ENCODE measurements at regions not wholly inside any gene's neighbourhood (a gene's known extent, or its start where the extent isn't known, plus 50 kb on each side); places are given as distances from the start of the nearest gene placed in this dataset.

DNA sequence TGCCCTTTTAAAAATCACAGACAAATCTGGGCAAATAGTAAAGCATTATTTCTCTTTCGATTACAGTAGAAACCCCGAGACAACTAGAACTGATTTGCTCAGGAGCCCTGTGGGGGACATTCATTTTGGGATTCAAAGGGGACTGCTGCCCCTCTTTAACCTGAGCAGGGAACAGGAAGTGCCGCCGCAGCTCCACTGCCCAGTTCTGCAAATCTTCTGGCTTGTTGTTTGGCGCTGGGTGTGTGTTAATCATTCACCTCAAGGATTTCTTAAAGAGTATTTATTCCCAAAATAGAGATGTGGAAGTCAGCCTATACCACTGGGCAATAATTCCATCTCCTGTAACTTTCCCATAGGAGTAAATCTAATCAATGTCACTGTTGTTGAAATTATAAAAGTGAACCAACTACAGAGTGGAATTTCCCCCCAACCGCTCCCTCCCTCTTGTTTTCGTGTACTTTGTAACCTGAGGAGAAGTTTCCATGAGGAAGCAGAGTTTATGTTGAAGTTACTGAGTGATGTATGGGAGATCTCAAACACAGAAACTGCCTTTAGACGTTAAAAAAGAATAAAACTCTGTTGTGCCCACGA, 515.8 kb downstream of the KLF12 start:
- no peak overlapping the region for H3K27ac ChIP-seq (ENCODE audit: extremely low read depth, low read depth, low read length)
- TF ChIP-seq PRDM6 (tag by site-specific recombination; IDR thresholded peaks at IDR 0.05), result peak; percentile 47
- TF ChIP-seq ZNF362 (tag by site-specific recombination; IDR thresholded peaks at IDR 0.05), result no peak
- TF ChIP-seq ZNF311 (tag by site-specific recombination; IDR thresholded peaks at IDR 0.05; ENCODE audit: borderline replicate concordance), result no peak
- TF ChIP-seq ZSCAN16 (tag by site-specific recombination; IDR thresholded peaks at IDR 0.05), result no peak
- TF ChIP-seq, protein P1, sequence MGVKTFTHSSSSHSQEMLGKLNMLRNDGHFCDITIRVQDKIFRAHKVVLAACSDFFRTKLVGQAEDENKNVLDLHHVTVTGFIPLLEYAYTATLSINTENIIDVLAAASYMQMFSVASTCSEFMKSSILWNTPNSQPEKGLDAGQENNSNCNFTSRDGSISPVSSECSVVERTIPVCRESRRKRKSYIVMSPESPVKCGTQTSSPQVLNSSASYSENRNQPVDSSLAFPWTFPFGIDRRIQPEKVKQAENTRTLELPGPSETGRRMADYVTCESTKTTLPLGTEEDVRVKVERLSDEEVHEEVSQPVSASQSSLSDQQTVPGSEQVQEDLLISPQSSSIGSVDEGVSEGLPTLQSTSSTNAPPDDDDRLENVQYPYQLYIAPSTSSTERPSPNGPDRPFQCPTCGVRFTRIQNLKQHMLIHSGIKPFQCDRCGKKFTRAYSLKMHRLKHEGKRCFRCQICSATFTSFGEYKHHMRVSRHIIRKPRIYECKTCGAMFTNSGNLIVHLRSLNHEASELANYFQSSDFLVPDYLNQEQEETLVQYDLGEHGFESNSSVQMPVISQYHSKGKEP (tag by site-specific recombination; IDR thresholded peaks at IDR 0.05), result no peak
- TF ChIP-seq ZNF10 (tag by site-specific recombination; IDR thresholded peaks at IDR 0.05), result no peak
- TF ChIP-seq ZBTB11 (tag by site-specific recombination; conservative IDR thresholded peaks at IDR 0.05; ENCODE audit: low read depth), result no peak
- no peak for TF ChIP-seq ZXDB (tag by site-specific recombination; IDR thresholded peaks at IDR 0.05)
- TF ChIP-seq, protein P2, sequence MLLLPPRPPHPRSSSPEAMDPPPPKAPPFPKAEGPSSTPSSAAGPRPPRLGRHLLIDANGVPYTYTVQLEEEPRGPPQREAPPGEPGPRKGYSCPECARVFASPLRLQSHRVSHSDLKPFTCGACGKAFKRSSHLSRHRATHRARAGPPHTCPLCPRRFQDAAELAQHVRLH (tag by site-specific recombination; IDR thresholded peaks at IDR 0.05), result no peak
- TF ChIP-seq ZNF777 (tag by site-specific recombination; IDR thresholded peaks at IDR 0.05; ENCODE audit: borderline replicate concordance), result no peak
- TF ChIP-seq SP2 (tag by site-specific recombination; IDR thresholded peaks at IDR 0.05), result no peak
- TF ChIP-seq PRDM4 (tag by site-specific recombination; IDR thresholded peaks at IDR 0.05), result peak; percentile 49; the same call in 1 of the 2 replicates
- no peak for TF ChIP-seq ZNF501 (tag by site-specific recombination; IDR thresholded peaks at IDR 0.05)
- TF ChIP-seq ZNF555 (tag by site-specific recombination; conservative IDR thresholded peaks at IDR 0.05), result no peak
- TF ChIP-seq ZNF660 (tag by site-specific recombination; IDR thresholded peaks at IDR 0.05), result no peak
- no peak for TF ChIP-seq ZNF18 (tag by site-specific recombination; IDR thresholded peaks at IDR 0.05)
- TF ChIP-seq SP3 (tag by site-specific recombination; IDR thresholded peaks at IDR 0.05), result no peak
- TF ChIP-seq KLF17 (tag by site-specific recombination; IDR thresholded peaks at IDR 0.05), result no peak
- no peaks in the 10 kb centered on the region for H3K4me1 ChIP-seq (ENCODE audit: control insufficient read depth, insufficient read depth, low read length)
- no peaks in the 10 kb centered on the region for H3K9me3 ChIP-seq (ENCODE audit: control insufficient read depth, insufficient read depth, low read depth, low read length)
- ChIA-PET CTCF (no interaction called here), POLR2A (no interaction called here)
- no peaks in the 10 kb centered on the region for H3K36me3 ChIP-seq (ENCODE audit: control insufficient read depth in 2 of 2, insufficient read depth in 1 of 2, low read length in 2 of 2)
- H3K4me3 ChIP-seq (ENCODE audit: low read depth, low read length), result no peak overlapping the region

Measured in HEK293 (cell line).